ENCODE measurements at regions not wholly inside any gene's neighbourhood (a gene's known extent, or its start where the extent isn't known, plus 50 kb on each side); places are given as distances from the start of the nearest gene placed in this dataset.

GRCh38 chr17:71176928-71177443 is 943.8 kb upstream of the SOX9 start:
- intact Hi-C loops (cut with DNase I), result no loop called here
- no peak for DNase-seq (ENCODE audit: low spot score in 2 of 2)
- Histone ChIP-seq H3K4me1 (no peaks in the 10 kb centered on the region), H3K9me3 (no peaks in the 10 kb centered on the region), H3K27ac (no peak overlapping the region), H3K27me3 (no peaks in the 10 kb centered on the region), H3K4me3 (no peak overlapping the region), H3K36me3 (no peaks in the 10 kb centered on the region)
- TF ChIP-seq CTCF (IDR thresholded peaks at IDR 0.05), result no peak

GRCh38 chr17:71180801-71181385 is 939.9 kb upstream of the SOX9 start:
- no peaks in the 10 kb centered on the region for H3K9me3 ChIP-seq
- H3K4me3 ChIP-seq, result no peak overlapping the region
- no peaks in the 10 kb centered on the region for H3K4me1 ChIP-seq
- intact Hi-C loops (cut with DNase I), result no loop called here
- H3K27me3 ChIP-seq, result no peaks in the 10 kb centered on the region
- no peaks in the 10 kb centered on the region for H3K36me3 ChIP-seq
- TF ChIP-seq CTCF (IDR thresholded peaks at IDR 0.05), result no peak
- DNase-seq (ENCODE audit: low spot score in 2 of 2), result no peak
- no peak overlapping the region for H3K27ac ChIP-seq

GRCh38 chr17:71183066-71183660 is 937.7 kb upstream of the SOX9 start:
- Histone ChIP-seq H3K27me3 (no peaks in the 10 kb centered on the region), H3K4me3 (no peak overlapping the region), H3K36me3 (no peaks in the 10 kb centered on the region), H3K27ac (no peak overlapping the region), H3K4me1 (no peaks in the 10 kb centered on the region), H3K9me3 (no peaks in the 10 kb centered on the region)
- no peak for DNase-seq (ENCODE audit: low spot score in 2 of 2)
- intact Hi-C loops (cut with DNase I), result no loop called here
- no peak for TF ChIP-seq CTCF (IDR thresholded peaks at IDR 0.05)

GRCh38 chr17:71184716-71185115 is 936.1 kb upstream of the SOX9 start:
- H3K27ac ChIP-seq, result no peak overlapping the region

GRCh38 chr17:71187145-71187878 is 933.5 kb upstream of the SOX9 start:
- no peak for DNase-seq (ENCODE audit: low spot score in 2 of 2)
- no peak overlapping the region for H3K4me3 ChIP-seq
- no peaks in the 10 kb centered on the region for H3K9me3 ChIP-seq
- intact Hi-C loops (cut with DNase I), result no loop called here
- no peaks in the 10 kb centered on the region for H3K27me3 ChIP-seq
- TF ChIP-seq CTCF (IDR thresholded peaks at IDR 0.05), result no peak
- no peak overlapping the region for H3K27ac ChIP-seq
- H3K4me1 ChIP-seq, result no peaks in the 10 kb centered on the region
- H3K36me3 ChIP-seq, result no peaks in the 10 kb centered on the region

More at GRCh38 chr17:71184716-71185115, 936.1 kb upstream of the SOX9 start:
- no peak for TF ChIP-seq CTCF (IDR thresholded peaks at IDR 0.05)
- intact Hi-C loops (cut with DNase I), result no loop called here
- Histone ChIP-seq H3K9me3 (no peaks in the 10 kb centered on the region), H3K36me3 (no peaks in the 10 kb centered on the region), H3K27me3 (no peaks in the 10 kb centered on the region), H3K4me3 (no peak overlapping the region), H3K4me1 (no peaks in the 10 kb centered on the region)
- no peak for DNase-seq (ENCODE audit: low spot score in 2 of 2)
